ENCODE measurements at regions not wholly inside any gene's neighbourhood (a gene's known extent, or its start where the extent isn't known, plus 50 kb on each side); places are given as distances from the start of the nearest gene placed in this dataset.

- no peak for DNase-seq (ENCODE audit: low spot score)
These were observed 67.8 kb upstream of the GSE1 start for GRCh38 chr16:85545227-85545818.

- no peak for DNase-seq (ENCODE audit: low spot score)
These were observed 66.3 kb upstream of the GSE1 start for GRCh38 chr16:85546585-85547447.

- no peak for DNase-seq (ENCODE audit: low spot score)
These were observed 64.7 kb upstream of the GSE1 start for GRCh38 chr16:85548375-85548774.

GRCh38 chr16:85549766-85550421 lies 63.2 kb upstream of the GSE1 start:
- no peak for DNase-seq (ENCODE audit: low spot score)

- DNase-seq (ENCODE audit: low spot score): no peak
These were observed 62.7 kb upstream of the GSE1 start for GRCh38 chr16:85550422-85550864.

GRCh38 chr16:85550953-85551924 lies 61.9 kb upstream of the GSE1 start:
- DNase-seq (ENCODE audit: low spot score): no peak

GRCh38 chr16:85552980-85553435 lies 60.1 kb upstream of the GSE1 start:
- DNase-seq (ENCODE audit: low spot score): no peak

- peak; percentile 66 for DNase-seq (ENCODE audit: low spot score)
These were observed 59.5 kb upstream of the GSE1 start for GRCh38 chr16:85553436-85554113.

- peak; percentile 51 for DNase-seq (ENCODE audit: low spot score)
These were observed 58.8 kb upstream of the GSE1 start for GRCh38 chr16:85554114-85554888.

- peak; percentile 77 for DNase-seq (ENCODE audit: low spot score)
These were observed 58.0 kb upstream of the GSE1 start for GRCh38 chr16:85554889-85555718.

- peak; percentile 51 for DNase-seq (ENCODE audit: low spot score)
These were observed 57.2 kb upstream of the GSE1 start for GRCh38 chr16:85555719-85556455.

GRCh38 chr16:85556456-85557082 lies 56.6 kb upstream of the GSE1 start:
- peak; percentile 66 for DNase-seq (ENCODE audit: low spot score)

- DNase-seq (ENCODE audit: low spot score): peak; percentile 66
These were observed 55.8 kb upstream of the GSE1 start for GRCh38 chr16:85557083-85557970.

GRCh38 chr16:85557971-85558657 lies 55.0 kb upstream of the GSE1 start:
- peak; percentile 31 for DNase-seq (ENCODE audit: low spot score)

- no peak for DNase-seq (ENCODE audit: low spot score)
These were observed 52.2 kb upstream of the GSE1 start for GRCh38 chr16:85560932-85561247.

GRCh38 chr16:85561248-85562092 lies 51.7 kb upstream of the GSE1 start:
- DNase-seq (ENCODE audit: low spot score): no peak

Data from D341Med (cell line).